GM23338 (cell line): ENCODE measurements at regions not wholly inside any gene's neighbourhood (a gene's known extent, or its start where the extent isn't known, plus 50 kb on each side); places are given as distances from the start of the nearest gene placed in this dataset.

ENCODE experiments used
- ATAC-seq: fragments of 200-7000 bp; cut with Tn5 transposase; 3 replicates; pipeline ENCODE4 v1.9.1; 2020
- DNase-seq: peaks from one replicate; pipeline ENCODE4 v3.0.0-alpha.2; 2015; ENCODE audit warnings: low spot score
- H2AFZ ChIP-seq: fragments of 200-600 bp; sonication (generic); 2 replicates; pipeline ENCODE4 v1.8.0; 2016; ENCODE audit warnings: antibody characterized with exemption, mild to moderate bottlenecking, moderate library complexity
- H3F3A ChIP-seq: fragments of 200-600 bp; sonication (generic); replicated peaks from 2 replicates; pipeline ENCODE4 v1.8.0; 2017; ENCODE audit warnings: antibody characterized with exemption, mixed run types, low read depth
- H3K27ac ChIP-seq: fragments of 200-600 bp; sonication (generic); 2 replicates; pipeline ENCODE4 v1.6.1; 2016; ENCODE audit warnings: low read depth
- H3K27me3 ChIP-seq: fragments of 200-600 bp; sonication (generic); 2 replicates; pipeline ENCODE4 v1.8.0; 2016; ENCODE audit warnings: mild to moderate bottlenecking, mixed run types, moderate library complexity; ENCODE audit not compliant: insufficient read depth
- H3K36me3 ChIP-seq: fragments of 200-600 bp; sonication (generic); 2 replicates; pipeline ENCODE4 v1.8.0; 2016; ENCODE audit warnings: mild to moderate bottlenecking; ENCODE audit not compliant: insufficient read depth
- H3K4me1 ChIP-seq: fragments of 200-600 bp; sonication (generic); 2 replicates; pipeline ENCODE4 v1.8.0; 2016; ENCODE audit warnings: mild to moderate bottlenecking, moderate library complexity; ENCODE audit not compliant: insufficient read depth
- H3K4me2 ChIP-seq: fragments of 200-600 bp; sonication (generic); 2 replicates; pipeline ENCODE4 v1.7.1; 2017; ENCODE audit warnings: mixed run types
- H3K4me3 ChIP-seq: fragments of 200-600 bp; sonication (generic); 2 replicates; pipeline ENCODE4 v1.6.1; 2016; ENCODE audit warnings: mixed run types
- H3K79me2 ChIP-seq: fragments of 200-600 bp; sonication (generic); replicated peaks from 2 replicates; pipeline ENCODE4 v1.8.0; 2017; ENCODE audit warnings: mild to moderate bottlenecking; ENCODE audit not compliant: insufficient read depth
- H3K9me2 ChIP-seq: fragments of 200-600 bp; sonication (generic); 2 replicates; pipeline ENCODE4 v1.8.0; 2017; ENCODE audit not compliant: insufficient read depth
- H4K20me1 ChIP-seq: fragments of 200-600 bp; sonication (generic); replicated peaks from 2 replicates; pipeline ENCODE4 v1.8.0; 2017; ENCODE audit warnings: mild to moderate bottlenecking; ENCODE audit not compliant: insufficient read depth
- H3K27ac Mint-ChIP-seq: 2 replicates; pipeline ENCODE4 v1.8.0; 2020; ENCODE audit warnings: inconsistent platforms, mild to moderate bottlenecking, moderate library complexity, mixed read lengths
- H3K27me3 Mint-ChIP-seq: 3 replicates; pipeline ENCODE4 v1.8.0; 2022; ENCODE audit warnings: low read depth, mild to moderate bottlenecking, moderate library complexity, mixed read lengths, inconsistent platforms; ENCODE audit not compliant: insufficient read depth, poor library complexity
- H3K36me3 Mint-ChIP-seq: 3 replicates; pipeline ENCODE4 v1.8.0; 2021; ENCODE audit warnings: low read depth, mild to moderate bottlenecking, inconsistent platforms, moderate library complexity, mixed read lengths
- H3K4me1 Mint-ChIP-seq: 3 replicates; pipeline ENCODE4 v1.8.0; 2020; ENCODE audit warnings: mild to moderate bottlenecking, inconsistent platforms, mixed read lengths
- H3K4me3 Mint-ChIP-seq: 3 replicates; pipeline ENCODE4 v1.8.0; 2021; ENCODE audit warnings: moderate library complexity, mild to moderate bottlenecking, inconsistent platforms, mixed read lengths
- H3K9me3 Mint-ChIP-seq: 3 replicates; pipeline ENCODE4 v1.8.0; 2020; ENCODE audit warnings: moderate library complexity, mild to moderate bottlenecking, inconsistent platforms, mixed read lengths
- CREB1 ChIP-seq: fragments of 250-450 bp; sonication (Bioruptor Pico); IDR thresholded peaks from 2 replicates; pipeline ENCODE4 v1.5.0; 2020; ENCODE audit warnings: low read depth, mild to moderate bottlenecking, moderate library complexity
- CTCF ChIP-seq, 2 experiments: fragments of 200-600 bp in 1 of 2; sonication (generic) in 1 of 2; conservative IDR thresholded peaks; 2 replicates each; pipeline versions ENCODE4 v1.5.1 to v1.6.1; 2016 to 2017; ENCODE audit warnings: antibody characterized with exemption in 2 of 2, low read depth in 2 of 2, mild to moderate bottlenecking in 2 of 2, moderate library complexity in 1 of 2
- ETS1 ChIP-seq: IDR thresholded peaks from 2 replicates; pipeline ENCODE4 v1.6.1; 2016; ENCODE audit warnings: antibody characterized with exemption
- EZH2 ChIP-seq: fragments of 200-600 bp; sonication (generic); IDR thresholded peaks from one replicate; pipeline ENCODE4 v1.8.0; 2017; ENCODE audit warnings: antibody characterized with exemption, mild to moderate bottlenecking, low read depth; ENCODE audit not compliant: unreplicated experiment
- EZH2phosphoT487 ChIP-seq: fragments of 200-600 bp; sonication (generic); IDR thresholded peaks from one replicate; pipeline ENCODE4 v1.8.1; 2018; ENCODE audit warnings: antibody characterized with exemption; ENCODE audit not compliant: unreplicated experiment
- JUNB ChIP-seq: IDR thresholded peaks from one replicate; pipeline ENCODE4 v1.6.1; 2016; ENCODE audit warnings: antibody characterized with exemption; ENCODE audit not compliant: unreplicated experiment
- NANOG ChIP-seq: IDR thresholded peaks from 2 replicates; pipeline ENCODE4 v1.6.1; 2016; ENCODE audit warnings: antibody characterized with exemption, borderline replicate concordance
- POLR2AphosphoS5 ChIP-seq: IDR thresholded peaks from 2 replicates; pipeline ENCODE4 v1.6.1; 2016; ENCODE audit warnings: antibody characterized with exemption, low read depth
- REST ChIP-seq: IDR thresholded peaks from one replicate; pipeline ENCODE4 v1.6.1; 2018; ENCODE audit warnings: antibody characterized with exemption; ENCODE audit not compliant: unreplicated experiment
- STAT1 ChIP-seq: IDR thresholded peaks from one replicate; pipeline ENCODE4 v1.6.1; 2016; ENCODE audit warnings: antibody characterized with exemption; ENCODE audit not compliant: unreplicated experiment
- ZNF114 ChIP-seq: fragments of 250-450 bp; sonication (Bioruptor Pico); IDR thresholded peaks from 2 replicates; pipeline ENCODE4 v1.5.0; 2020; ENCODE audit warnings: mild to moderate bottlenecking, moderate library complexity
- ZNF331 ChIP-seq: fragments of 250-450 bp; sonication (Bioruptor Pico); IDR thresholded peaks from 2 replicates; pipeline ENCODE4 v1.5.0; 2020; ENCODE audit warnings: low read depth, mild to moderate bottlenecking, moderate library complexity
- ZNF462 ChIP-seq: fragments of 250-450 bp; sonication (Bioruptor Pico); IDR thresholded peaks from 2 replicates; pipeline ENCODE4 v1.5.0; 2020; ENCODE audit warnings: mild to moderate bottlenecking, moderate library complexity

- H3K4me1 ChIP-seq, result peaks cover 12% of the 10 kb centered on the region; the same call in 1 of the 2 replicates
- peaks cover 10% of the 10 kb centered on the region for H3K27me3 Mint-ChIP-seq
- H3K4me2 ChIP-seq, result no peak overlapping the region
- H4K20me1 ChIP-seq, result no peaks in the 10 kb centered on the region
- H3K4me3 ChIP-seq, result no peak overlapping the region
- no peak overlapping the region for H2AFZ ChIP-seq
- no peaks in the 10 kb centered on the region for H3K27me3 ChIP-seq
- no peak overlapping the region for H3K27ac Mint-ChIP-seq
- no peaks in the 10 kb centered on the region for H3K9me2 ChIP-seq
- H3K36me3 Mint-ChIP-seq, result peaks cover 1% of the 10 kb centered on the region; the same call in 2 of the 3 replicates
- no peaks in the 10 kb centered on the region for H3K79me2 ChIP-seq
- DNase-seq (no peak), ATAC-seq (no peak)
- H3F3A ChIP-seq, result 0 out of 2 replicates have a peak, but pooled peaks cover 7% of the 10 kb centered on the region
- peaks cover 2% of the 10 kb centered on the region; the same call in 2 of the 3 replicates for H3K9me3 Mint-ChIP-seq
- H3K27ac ChIP-seq, result no peak overlapping the region
- no peak overlapping the region for H3K4me3 Mint-ChIP-seq
- TF ChIP-seq EZH2, result no peak
- TF ChIP-seq REST, result no peak
- no peak for TF ChIP-seq NANOG
- TF ChIP-seq CREB1, result no peak
- TF ChIP-seq STAT1, result no peak
- no peak for TF ChIP-seq ETS1
- no peak for TF ChIP-seq CTCF (conservative IDR thresholded peaks at IDR 0.05; ENCODE audit: low read depth in 2 of 2)
- no peak for TF ChIP-seq EZH2phosphoT487
- TF ChIP-seq ZNF114, result no peak
- TF ChIP-seq JUNB, result no peak
- TF ChIP-seq ZNF462, result no peak
- TF ChIP-seq POLR2AphosphoS5, result no peak
- no peak for TF ChIP-seq ZNF331
- H3K36me3 ChIP-seq, result no peaks in the 10 kb centered on the region
- H3K4me1 Mint-ChIP-seq, result peaks cover 27% of the 10 kb centered on the region
Observed at GRCh38 chr5:173699966-173700365, 83.5 kb upstream of the BOD1 start.
